ENCODE measurements at regions not wholly inside any gene's neighbourhood (a gene's known extent, or its start where the extent isn't known, plus 50 kb on each side); places are given as distances from the start of the nearest gene placed in this dataset.
A peak's percentile ranks its signal among the peaks of the same experiment; 100 is the strongest.

DNA sequence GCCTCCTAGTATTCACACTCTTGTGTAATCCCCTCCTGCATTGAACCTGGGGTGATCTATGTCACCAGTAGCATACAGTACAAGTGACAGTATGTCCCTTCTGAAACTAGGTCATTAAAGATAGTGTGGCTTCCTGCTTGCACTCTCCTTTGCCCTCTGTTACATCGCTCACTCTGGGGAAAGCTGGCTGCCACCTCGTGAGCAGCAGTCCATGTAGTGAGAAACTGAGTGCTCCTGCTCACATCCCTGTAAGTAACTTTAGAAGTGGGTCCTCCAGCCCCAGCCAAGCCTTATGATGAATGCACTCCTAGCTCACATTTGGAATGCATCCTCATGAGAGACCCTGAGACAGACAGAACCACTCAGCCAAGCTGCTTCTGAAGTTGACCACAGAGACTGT, 89.8 kb upstream of the TNIP3 start:
- TF ChIP-seq, protein P1, sequence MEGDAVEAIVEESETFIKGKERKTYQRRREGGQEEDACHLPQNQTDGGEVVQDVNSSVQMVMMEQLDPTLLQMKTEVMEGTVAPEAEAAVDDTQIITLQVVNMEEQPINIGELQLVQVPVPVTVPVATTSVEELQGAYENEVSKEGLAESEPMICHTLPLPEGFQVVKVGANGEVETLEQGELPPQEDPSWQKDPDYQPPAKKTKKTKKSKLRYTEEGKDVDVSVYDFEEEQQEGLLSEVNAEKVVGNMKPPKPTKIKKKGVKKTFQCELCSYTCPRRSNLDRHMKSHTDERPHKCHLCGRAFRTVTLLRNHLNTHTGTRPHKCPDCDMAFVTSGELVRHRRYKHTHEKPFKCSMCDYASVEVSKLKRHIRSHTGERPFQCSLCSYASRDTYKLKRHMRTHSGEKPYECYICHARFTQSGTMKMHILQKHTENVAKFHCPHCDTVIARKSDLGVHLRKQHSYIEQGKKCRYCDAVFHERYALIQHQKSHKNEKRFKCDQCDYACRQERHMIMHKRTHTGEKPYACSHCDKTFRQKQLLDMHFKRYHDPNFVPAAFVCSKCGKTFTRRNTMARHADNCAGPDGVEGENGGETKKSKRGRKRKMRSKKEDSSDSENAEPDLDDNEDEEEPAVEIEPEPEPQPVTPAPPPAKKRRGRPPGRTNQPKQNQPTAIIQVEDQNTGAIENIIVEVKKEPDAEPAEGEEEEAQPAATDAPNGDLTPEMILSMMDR (IDR thresholded peaks at IDR 0.05; ENCODE audit: unreplicated experiment), result no peak
- H3K4me1 Mint-ChIP-seq (ENCODE audit: low read depth, unreplicated experiment), result no peaks in the 10 kb centered on the region
- no peaks in the 10 kb centered on the region for H3K27me3 Mint-ChIP-seq (ENCODE audit: unreplicated experiment)
- CTCF ChIA-PET, result no interaction called here
- intact Hi-C loops (cut with micrococcal nuclease; ENCODE audit: unreplicated experiment), result loop anchor here (5.0 kb wide), 1 partner anchor 53 kb away; no protein-coding TSS in a partner anchor
- H3K27ac Mint-ChIP-seq (ENCODE audit: unreplicated experiment), result no peak overlapping the region
- H3K9me3 Mint-ChIP-seq (ENCODE audit: low read depth, unreplicated experiment), result no peaks in the 10 kb centered on the region
- no peaks in the 10 kb centered on the region for H3K36me3 Mint-ChIP-seq (ENCODE audit: insufficient read depth, unreplicated experiment)
- DNase-seq, result no peak
- BruUV-seq (replicated peaks), result no TSS peak
- H3K4me3 Mint-ChIP-seq (ENCODE audit: low read depth, unreplicated experiment), result no peak overlapping the region

DNA sequence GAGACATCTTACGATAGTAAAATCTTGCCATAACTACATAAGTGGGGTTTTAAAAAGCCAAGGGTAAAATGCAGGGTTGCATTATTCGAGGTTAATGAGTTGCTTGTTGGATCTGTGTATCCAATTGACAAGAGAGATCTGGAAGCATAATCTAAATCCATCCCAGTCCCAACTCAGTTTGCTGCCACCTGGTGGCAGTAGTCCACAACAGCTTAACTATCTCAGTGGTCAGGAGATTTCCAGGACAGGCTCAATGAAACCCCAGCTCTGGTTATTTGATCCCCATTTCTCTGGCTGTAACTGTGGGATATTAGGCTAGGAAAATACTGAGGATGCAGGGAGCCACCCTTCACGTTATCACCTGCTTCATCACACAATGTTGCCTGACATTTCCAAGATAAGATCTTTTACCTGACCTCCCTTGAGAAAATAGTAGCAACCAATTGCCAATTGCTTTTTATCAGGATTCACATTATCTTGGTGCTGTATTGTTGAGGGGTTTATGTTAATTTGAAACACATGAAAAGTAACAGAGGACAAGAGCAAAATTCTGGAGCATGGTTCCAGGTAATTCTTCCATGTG, 88.2 kb upstream of the TNIP3 start:
- DNase-seq, result peak; percentile 58
- CTCF ChIA-PET, result interaction anchor here (1.0 kb wide), 1 partner anchor 60 kb away, joined by 6 read pairs; no protein-coding TSS in a partner anchor
- Mint-ChIP-seq H3K4me1 (ENCODE audit: low read depth, unreplicated experiment) (no peaks in the 10 kb centered on the region), H3K4me3 (ENCODE audit: low read depth, unreplicated experiment) (no peak overlapping the region), H3K27me3 (ENCODE audit: unreplicated experiment) (no peaks in the 10 kb centered on the region), H3K36me3 (ENCODE audit: insufficient read depth, unreplicated experiment) (no peaks in the 10 kb centered on the region), H3K27ac (ENCODE audit: unreplicated experiment) (no peak overlapping the region), H3K9me3 (ENCODE audit: low read depth, unreplicated experiment) (no peaks in the 10 kb centered on the region)
- intact Hi-C loops (cut with micrococcal nuclease; ENCODE audit: unreplicated experiment), result loop anchor here (1.0 to 5.0 kb wide), 3 partner anchors 55 to 1096 kb away; no protein-coding TSS in a partner anchor
- no TSS peak for BruUV-seq (replicated peaks)
- TF ChIP-seq, protein P1 (IDR thresholded peaks at IDR 0.05; ENCODE audit: unreplicated experiment), result peak; percentile 20

DNA sequence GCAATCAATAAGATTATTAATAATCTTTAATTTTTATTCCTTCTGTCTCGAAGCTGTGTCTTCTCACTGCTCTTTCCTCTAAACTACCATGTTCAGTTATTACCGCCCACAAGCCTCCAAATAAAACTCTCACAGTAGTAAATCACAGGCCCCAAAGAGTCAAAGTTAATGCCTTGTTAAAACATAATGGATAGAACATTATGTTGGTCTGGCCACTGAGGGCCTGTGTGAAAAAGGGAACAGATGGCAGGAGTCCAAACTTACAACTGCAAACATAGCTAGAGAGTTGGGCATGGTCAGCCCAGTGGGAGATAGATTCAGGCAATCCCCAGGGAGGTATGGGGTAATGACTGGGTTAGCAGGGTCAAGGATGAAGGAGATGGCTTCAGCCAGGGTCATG, 84.6 kb upstream of the TNIP3 start:
- BruUV-seq (replicated peaks), result no TSS peak
- TF ChIP-seq, protein P1 (IDR thresholded peaks at IDR 0.05; ENCODE audit: unreplicated experiment), result no peak
- Mint-ChIP-seq H3K36me3 (ENCODE audit: insufficient read depth, unreplicated experiment) (peaks cover 5% of the 10 kb centered on the region), H3K9me3 (ENCODE audit: low read depth, unreplicated experiment) (no peaks in the 10 kb centered on the region), H3K27ac (ENCODE audit: unreplicated experiment) (no peak overlapping the region), H3K4me3 (ENCODE audit: low read depth, unreplicated experiment) (no peak overlapping the region), H3K4me1 (ENCODE audit: low read depth, unreplicated experiment) (no peaks in the 10 kb centered on the region), H3K27me3 (ENCODE audit: unreplicated experiment) (no peaks in the 10 kb centered on the region)
- intact Hi-C loops (cut with micrococcal nuclease; ENCODE audit: unreplicated experiment), result no loop called here
- CTCF ChIA-PET, result no interaction called here
- no peak for DNase-seq

DNA sequence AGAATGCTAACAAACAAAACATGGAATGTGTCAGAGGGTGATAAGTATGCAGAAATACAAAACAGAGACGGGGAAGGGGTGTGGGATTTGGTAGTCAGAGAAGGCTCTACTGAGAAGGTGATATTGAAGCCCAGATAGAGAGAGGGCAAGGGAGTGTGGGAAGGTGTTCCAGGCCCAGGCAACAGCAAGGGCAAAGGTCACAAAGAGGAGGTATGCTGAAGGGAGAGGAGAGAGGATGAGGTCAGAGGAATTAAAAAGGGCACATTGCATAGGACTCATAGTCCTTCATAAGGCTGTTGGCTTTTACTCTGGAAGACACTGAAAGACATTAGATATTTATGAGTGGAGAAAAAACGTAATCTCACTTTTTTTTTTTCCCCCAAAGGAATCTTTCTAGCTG, 82.6 kb upstream of the TNIP3 start:
- H3K4me1 Mint-ChIP-seq (ENCODE audit: low read depth, unreplicated experiment), result no peaks in the 10 kb centered on the region
- no peak overlapping the region for H3K27ac Mint-ChIP-seq (ENCODE audit: unreplicated experiment)
- H3K27me3 Mint-ChIP-seq (ENCODE audit: unreplicated experiment), result no peaks in the 10 kb centered on the region
- TF ChIP-seq, protein P1 (IDR thresholded peaks at IDR 0.05; ENCODE audit: unreplicated experiment), result no peak
- no peak overlapping the region for H3K4me3 Mint-ChIP-seq (ENCODE audit: low read depth, unreplicated experiment)
- no peaks in the 10 kb centered on the region for H3K9me3 Mint-ChIP-seq (ENCODE audit: low read depth, unreplicated experiment)
- H3K36me3 Mint-ChIP-seq (ENCODE audit: insufficient read depth, unreplicated experiment), result peaks cover 5% of the 10 kb centered on the region
- CTCF ChIA-PET, result no interaction called here
- intact Hi-C loops (cut with micrococcal nuclease; ENCODE audit: unreplicated experiment), result no loop called here
- no TSS peak for BruUV-seq (replicated peaks)
- no peak for DNase-seq
